ENCODE measurements at regions not wholly inside any gene's neighbourhood (a gene's known extent, or its start where the extent isn't known, plus 50 kb on each side); places are given as distances from the start of the nearest gene placed in this dataset.

DNA sequence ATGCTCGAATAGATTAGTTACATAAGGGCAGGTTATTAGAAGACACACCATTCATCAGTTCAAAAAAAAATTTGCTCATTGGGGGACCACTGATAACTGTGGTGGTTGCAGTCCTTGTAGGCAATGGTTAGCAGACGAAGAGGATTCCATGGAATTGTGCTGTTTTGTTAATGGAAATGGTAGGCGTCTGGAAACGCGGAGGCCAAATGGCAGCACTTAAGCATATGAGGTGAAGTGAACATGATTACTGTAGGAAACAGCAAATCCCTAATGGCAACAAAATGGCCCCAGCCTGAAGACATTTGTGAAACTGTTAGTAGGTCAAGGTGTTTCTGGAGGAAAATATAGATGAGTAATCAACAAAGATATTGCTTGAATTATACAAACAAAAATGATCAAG is 535.4 kb upstream of the PTPRD start:
- Histone ChIP-seq H3K9me2 (ENCODE audit: insufficient read depth) (no peaks in the 10 kb centered on the region), H2AFZ (no peak overlapping the region), H3K36me3 (ENCODE audit: low read depth) (no peaks in the 10 kb centered on the region), H3K79me2 (ENCODE audit: insufficient read depth) (no peaks in the 10 kb centered on the region), H3K4me3 (no peak overlapping the region), H3K4me1 (ENCODE audit: insufficient read depth) (no peaks in the 10 kb centered on the region), H3K4me2 (ENCODE audit: unreplicated experiment) (no peak overlapping the region), H4K20me1 (ENCODE audit: insufficient read depth) (no peaks in the 10 kb centered on the region), H3F3A (ENCODE audit: insufficient read depth) (no peaks in the 10 kb centered on the region), H3K9me3 (ENCODE audit: low read depth) (peaks cover 4% of the 10 kb centered on the region), H3K27ac (no peak overlapping the region), H3K27me3 (replicated peaks; ENCODE audit: insufficient read depth) (no peaks in the 10 kb centered on the region), H3K9ac (no peak overlapping the region)
- no peak for TF ChIP-seq EZH2phosphoT487 (IDR thresholded peaks at IDR 0.05; ENCODE audit: insufficient read depth, low read depth)
- TF ChIP-seq EZH2 (IDR thresholded peaks at IDR 0.05; ENCODE audit: insufficient read depth, poor library complexity, severe bottlenecking) = no peak
- no peak for DNase-seq
- WGBS, 2 experiments (ENCODE audit: low coverage in 1 of 2, low lambda C conversion rate in 2 of 2, missing lambda C conversion rate in 2 of 2) = 47 to 51% methylated on average over 5 of the region's 5 CpGs
- in situ Hi-C loops (cut with MboI) = no loop called here

DNA sequence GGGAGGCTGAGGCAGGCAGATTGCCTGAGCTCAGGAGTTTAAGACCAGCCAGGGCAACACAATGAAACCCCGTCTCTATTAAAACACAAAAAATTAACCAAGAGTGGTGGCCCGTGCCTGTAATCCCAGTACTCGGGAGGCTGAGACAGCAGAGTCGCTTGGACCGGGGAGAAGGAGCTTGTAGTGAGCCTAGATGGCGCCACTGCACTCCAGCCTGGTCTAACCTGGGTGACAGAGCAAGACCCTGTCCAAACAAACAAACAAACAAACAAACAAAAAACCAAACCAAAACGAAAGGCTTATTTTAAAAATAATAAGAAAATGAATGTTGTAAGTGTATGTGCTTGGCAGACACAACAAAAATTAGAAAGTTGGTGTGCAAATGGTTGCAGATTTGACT is 536.3 kb upstream of the PTPRD start:
- Histone ChIP-seq H3K27me3 (replicated peaks; ENCODE audit: insufficient read depth) (no peaks in the 10 kb centered on the region), H3K79me2 (ENCODE audit: insufficient read depth) (no peaks in the 10 kb centered on the region), H3K9me2 (ENCODE audit: insufficient read depth) (no peaks in the 10 kb centered on the region), H4K20me1 (ENCODE audit: insufficient read depth) (no peaks in the 10 kb centered on the region), H2AFZ (no peak overlapping the region), H3K4me2 (ENCODE audit: unreplicated experiment) (no peak overlapping the region), H3K9me3 (ENCODE audit: low read depth) (peaks cover 4% of the 10 kb centered on the region), H3K4me3 (no peak overlapping the region), H3K27ac (no peak overlapping the region), H3K9ac (no peak overlapping the region), H3K4me1 (ENCODE audit: insufficient read depth) (no peaks in the 10 kb centered on the region), H3F3A (ENCODE audit: insufficient read depth) (no peaks in the 10 kb centered on the region), H3K36me3 (ENCODE audit: low read depth) (no peaks in the 10 kb centered on the region)
- 8 to 9% methylated on average over 7 of the region's 7 CpGs for WGBS, 2 experiments (ENCODE audit: low coverage in 1 of 2, low lambda C conversion rate in 2 of 2, missing lambda C conversion rate in 2 of 2)
- no peak for TF ChIP-seq EZH2phosphoT487 (IDR thresholded peaks at IDR 0.05; ENCODE audit: insufficient read depth, low read depth)
- no peak for TF ChIP-seq EZH2 (IDR thresholded peaks at IDR 0.05; ENCODE audit: insufficient read depth, poor library complexity, severe bottlenecking)
- in situ Hi-C loops (cut with MboI) = no loop called here
- DNase-seq = no peak

GRCh38 chr9:11158063-11158462 is 545.3 kb upstream of the PTPRD start:
- TF ChIP-seq EZH2phosphoT487 (IDR thresholded peaks at IDR 0.05; ENCODE audit: insufficient read depth, low read depth) = no peak
- no peak for TF ChIP-seq EZH2 (IDR thresholded peaks at IDR 0.05; ENCODE audit: insufficient read depth, poor library complexity, severe bottlenecking)
- Histone ChIP-seq H4K20me1 (ENCODE audit: insufficient read depth) (no peaks in the 10 kb centered on the region), H3K9ac (no peak overlapping the region), H3K79me2 (ENCODE audit: insufficient read depth) (no peaks in the 10 kb centered on the region), H3K4me2 (ENCODE audit: unreplicated experiment) (no peak overlapping the region), H3K9me2 (ENCODE audit: insufficient read depth) (no peaks in the 10 kb centered on the region), H3F3A (ENCODE audit: insufficient read depth) (no peaks in the 10 kb centered on the region), H2AFZ (no peak overlapping the region), H3K27me3 (replicated peaks; ENCODE audit: insufficient read depth) (no peaks in the 10 kb centered on the region), H3K9me3 (ENCODE audit: low read depth) (no peaks in the 10 kb centered on the region), H3K36me3 (ENCODE audit: low read depth) (no peaks in the 10 kb centered on the region), H3K27ac (no peak overlapping the region), H3K4me1 (ENCODE audit: insufficient read depth) (no peaks in the 10 kb centered on the region), H3K4me3 (no peak overlapping the region)
- in situ Hi-C loops (cut with MboI) = no loop called here
- WGBS, 2 experiments (ENCODE audit: low coverage in 1 of 2, low lambda C conversion rate in 2 of 2, missing lambda C conversion rate in 2 of 2) = 20% methylated on average over 1 of the region's 1 CpG; no CpG with 5 or more reads in 1 of the 2 experiments
- DNase-seq = no peak

GRCh38 chr9:11158676-11159075 is 545.9 kb upstream of the PTPRD start:
- no peaks in the 10 kb centered on the region for H3K9me3 ChIP-seq (ENCODE audit: low read depth)
- H3K9ac ChIP-seq = no peak overlapping the region
- no peaks in the 10 kb centered on the region for H3F3A ChIP-seq (ENCODE audit: insufficient read depth)
- in situ Hi-C loops (cut with MboI) = no loop called here
- no peak overlapping the region for H3K4me3 ChIP-seq
- DNase-seq = no peak
- H3K4me2 ChIP-seq (ENCODE audit: unreplicated experiment) = no peak overlapping the region
- H3K27me3 ChIP-seq (replicated peaks; ENCODE audit: insufficient read depth) = no peaks in the 10 kb centered on the region
- H3K36me3 ChIP-seq (ENCODE audit: low read depth) = no peaks in the 10 kb centered on the region
- no peak for TF ChIP-seq EZH2 (IDR thresholded peaks at IDR 0.05; ENCODE audit: insufficient read depth, poor library complexity, severe bottlenecking)
- TF ChIP-seq EZH2phosphoT487 (IDR thresholded peaks at IDR 0.05; ENCODE audit: insufficient read depth, low read depth) = no peak
- no peak overlapping the region for H2AFZ ChIP-seq
- H3K9me2 ChIP-seq (ENCODE audit: insufficient read depth) = no peaks in the 10 kb centered on the region
- no peaks in the 10 kb centered on the region for H3K79me2 ChIP-seq (ENCODE audit: insufficient read depth)
- H4K20me1 ChIP-seq (ENCODE audit: insufficient read depth) = no peaks in the 10 kb centered on the region
- H3K27ac ChIP-seq = no peak overlapping the region
- no peaks in the 10 kb centered on the region for H3K4me1 ChIP-seq (ENCODE audit: insufficient read depth)

GRCh38 chr9:11159318-11159862 is 546.6 kb upstream of the PTPRD start:
- H3K27ac ChIP-seq = no peak overlapping the region
- H2AFZ ChIP-seq = no peak overlapping the region
- no peak for DNase-seq
- H3K79me2 ChIP-seq (ENCODE audit: insufficient read depth) = no peaks in the 10 kb centered on the region
- no peaks in the 10 kb centered on the region for H3K9me3 ChIP-seq (ENCODE audit: low read depth)
- H3K4me3 ChIP-seq = no peak overlapping the region
- no peaks in the 10 kb centered on the region for H4K20me1 ChIP-seq (ENCODE audit: insufficient read depth)
- no peaks in the 10 kb centered on the region for H3K9me2 ChIP-seq (ENCODE audit: insufficient read depth)
- no peaks in the 10 kb centered on the region for H3K27me3 ChIP-seq (replicated peaks; ENCODE audit: insufficient read depth)
- no peaks in the 10 kb centered on the region for H3K4me1 ChIP-seq (ENCODE audit: insufficient read depth)
- no peaks in the 10 kb centered on the region for H3K36me3 ChIP-seq (ENCODE audit: low read depth)
- 0 to 4% methylated on average over 1 of the region's 1 CpG for WGBS, 2 experiments (ENCODE audit: low coverage in 1 of 2, low lambda C conversion rate in 2 of 2, missing lambda C conversion rate in 2 of 2)
- no peak overlapping the region for H3K9ac ChIP-seq
- TF ChIP-seq EZH2phosphoT487 (IDR thresholded peaks at IDR 0.05; ENCODE audit: insufficient read depth, low read depth) = no peak
- no peak for TF ChIP-seq EZH2 (IDR thresholded peaks at IDR 0.05; ENCODE audit: insufficient read depth, poor library complexity, severe bottlenecking)
- in situ Hi-C loops (cut with MboI) = no loop called here
- H3K4me2 ChIP-seq (ENCODE audit: unreplicated experiment) = no peak overlapping the region
- no peaks in the 10 kb centered on the region for H3F3A ChIP-seq (ENCODE audit: insufficient read depth)

Data from GM23248 (cell line).